Panc1 (cell line): ENCODE measurements at regions not wholly inside any gene's neighbourhood (a gene's known extent, or its start where the extent isn't known, plus 50 kb on each side); places are given as distances from the start of the nearest gene placed in this dataset.

Experiments used
- CTCF ChIP-seq: fragments of 450-650 bp; IDR thresholded peaks from 2 replicates; pipeline ENCODE4 v1.5.1; 2017; ENCODE audit warnings: mild to moderate bottlenecking
- POLR2AphosphoS5 ChIP-seq: IDR thresholded peaks from 2 replicates; pipeline ENCODE4 v1.6.1; 2012; ENCODE audit warnings: mild to moderate bottlenecking, low read depth, low read length, moderate library complexity
- TCF7L2 ChIP-seq: IDR thresholded peaks from 2 replicates; pipeline ENCODE4 v1.6.1; 2011; ENCODE audit warnings: mild to moderate bottlenecking, low read depth, low read length, inconsistent platforms

GRCh38 chr9:121559183-121559582, 59.5 kb upstream of the GGTA1 start:
- TF ChIP-seq CTCF (no peak), TCF7L2 (no peak), POLR2AphosphoS5 (no peak)
